GM20000 (cell line): ENCODE measurements at regions not wholly inside any gene's neighbourhood (a gene's known extent, or its start where the extent isn't known, plus 50 kb on each side); places are given as distances from the start of the nearest gene placed in this dataset.

Experiments used
- DNase-seq: peaks from one replicate; pipeline ENCODE4 v3.0.0; 2012; ENCODE audit warnings: low spot score
- TF ChIP-seq, protein P1 (sequence below): IDR thresholded peaks from 2 replicates; pipeline ENCODE4 v1.5.1; 2012; ENCODE audit warnings: mild to moderate bottlenecking, control low read depth; ENCODE audit errors: extremely low read depth, missing control alignments

DNA sequence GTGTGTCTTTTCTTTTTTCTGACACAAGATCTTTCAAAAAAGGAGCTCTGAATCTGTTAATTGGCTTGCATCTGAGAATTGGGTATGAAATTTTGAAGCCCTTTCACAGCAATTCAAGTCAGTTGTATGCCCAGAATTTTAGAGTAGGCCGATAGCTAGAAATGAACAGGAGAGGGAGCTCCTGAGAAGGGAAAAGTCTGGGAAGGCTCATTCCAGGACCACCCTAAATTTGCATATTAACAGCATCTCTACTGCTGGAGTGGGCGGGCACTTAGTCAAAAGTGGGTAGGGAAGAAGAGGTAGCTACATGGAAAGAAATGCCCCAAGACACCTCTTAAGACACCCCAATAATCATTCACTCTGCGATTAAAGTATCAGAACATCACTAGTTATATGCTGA lies 928.3 kb downstream of the TBC1D32 start:
- no peak for DNase-seq

DNA sequence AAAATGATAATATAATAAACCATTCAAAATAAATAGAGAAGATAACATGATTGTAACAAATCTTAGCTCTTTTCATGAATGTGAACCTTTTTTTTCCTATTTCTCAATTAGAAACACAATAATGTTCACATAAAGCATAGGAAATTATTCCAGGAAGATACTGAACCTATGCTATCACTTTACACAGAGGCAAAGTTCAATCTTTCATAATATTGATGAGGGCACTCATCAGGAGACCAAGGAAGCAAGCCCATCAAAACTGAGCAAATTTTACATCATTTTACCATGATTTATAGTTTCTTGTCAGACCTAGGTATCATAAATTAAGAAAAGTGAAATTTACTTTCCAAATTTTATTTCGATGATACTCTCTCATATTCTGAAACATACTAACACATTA lies 938.5 kb downstream of the TBC1D32 start:
- no peak for DNase-seq
- TF ChIP-seq, protein P1, sequence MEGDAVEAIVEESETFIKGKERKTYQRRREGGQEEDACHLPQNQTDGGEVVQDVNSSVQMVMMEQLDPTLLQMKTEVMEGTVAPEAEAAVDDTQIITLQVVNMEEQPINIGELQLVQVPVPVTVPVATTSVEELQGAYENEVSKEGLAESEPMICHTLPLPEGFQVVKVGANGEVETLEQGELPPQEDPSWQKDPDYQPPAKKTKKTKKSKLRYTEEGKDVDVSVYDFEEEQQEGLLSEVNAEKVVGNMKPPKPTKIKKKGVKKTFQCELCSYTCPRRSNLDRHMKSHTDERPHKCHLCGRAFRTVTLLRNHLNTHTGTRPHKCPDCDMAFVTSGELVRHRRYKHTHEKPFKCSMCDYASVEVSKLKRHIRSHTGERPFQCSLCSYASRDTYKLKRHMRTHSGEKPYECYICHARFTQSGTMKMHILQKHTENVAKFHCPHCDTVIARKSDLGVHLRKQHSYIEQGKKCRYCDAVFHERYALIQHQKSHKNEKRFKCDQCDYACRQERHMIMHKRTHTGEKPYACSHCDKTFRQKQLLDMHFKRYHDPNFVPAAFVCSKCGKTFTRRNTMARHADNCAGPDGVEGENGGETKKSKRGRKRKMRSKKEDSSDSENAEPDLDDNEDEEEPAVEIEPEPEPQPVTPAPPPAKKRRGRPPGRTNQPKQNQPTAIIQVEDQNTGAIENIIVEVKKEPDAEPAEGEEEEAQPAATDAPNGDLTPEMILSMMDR = no peak

More for the DNA sequence above, 928.3 kb downstream of the TBC1D32 start:
- TF ChIP-seq, protein P1 = no peak

DNA sequence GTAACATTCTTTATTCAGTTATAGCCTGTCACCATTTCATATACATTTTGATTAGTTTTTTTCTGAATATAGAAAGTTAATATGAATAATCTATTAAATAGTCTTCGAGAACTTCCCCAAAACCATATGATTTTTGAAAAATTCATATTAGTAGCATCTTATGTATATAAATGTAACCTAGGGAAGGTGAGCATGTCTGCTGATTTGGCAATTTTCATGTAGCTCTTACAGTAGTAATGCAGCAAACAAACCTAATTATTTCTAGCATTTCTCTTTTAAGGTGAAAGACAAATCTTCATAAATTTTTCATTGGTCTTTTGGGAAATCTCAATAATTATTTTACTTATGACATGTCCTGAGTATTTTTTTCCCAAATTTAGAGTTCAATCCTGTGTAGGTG lies 939.0 kb downstream of the TBC1D32 start:
- no peak for DNase-seq
- TF ChIP-seq, protein P1 = no peak

- TF ChIP-seq, protein P1 = no peak
- DNase-seq = no peak
Measured at GRCh38 chr6:120392941-120393340, 941.3 kb downstream of the TBC1D32 start.

- TF ChIP-seq, protein P1 = no peak
Measured at GRCh38 chr6:120384671-120385070, 949.6 kb downstream of the TBC1D32 start.

DNA sequence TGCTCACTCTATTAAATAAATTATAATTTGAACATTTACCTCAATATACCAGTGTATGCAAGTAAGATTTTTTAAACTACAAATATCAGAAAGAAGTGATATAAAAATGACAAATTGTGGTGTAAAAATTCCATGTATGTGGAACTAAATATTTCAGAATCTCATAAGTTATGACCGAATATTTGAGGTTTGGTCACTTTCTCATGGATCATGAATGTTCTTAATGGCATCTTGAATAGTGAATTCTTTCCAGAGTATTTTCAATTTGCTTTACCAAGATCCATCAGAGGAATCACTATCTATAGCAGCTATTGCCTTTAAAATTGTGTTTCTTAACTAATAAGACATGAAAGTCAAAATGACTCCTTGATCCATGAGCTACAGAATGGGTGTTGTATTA lies 950.6 kb downstream of the TBC1D32 start:
- no peak for DNase-seq
- TF ChIP-seq, protein P1 = no peak

More at GRCh38 chr6:120384671-120385070, 949.6 kb downstream of the TBC1D32 start:
- no peak for DNase-seq

DNA sequence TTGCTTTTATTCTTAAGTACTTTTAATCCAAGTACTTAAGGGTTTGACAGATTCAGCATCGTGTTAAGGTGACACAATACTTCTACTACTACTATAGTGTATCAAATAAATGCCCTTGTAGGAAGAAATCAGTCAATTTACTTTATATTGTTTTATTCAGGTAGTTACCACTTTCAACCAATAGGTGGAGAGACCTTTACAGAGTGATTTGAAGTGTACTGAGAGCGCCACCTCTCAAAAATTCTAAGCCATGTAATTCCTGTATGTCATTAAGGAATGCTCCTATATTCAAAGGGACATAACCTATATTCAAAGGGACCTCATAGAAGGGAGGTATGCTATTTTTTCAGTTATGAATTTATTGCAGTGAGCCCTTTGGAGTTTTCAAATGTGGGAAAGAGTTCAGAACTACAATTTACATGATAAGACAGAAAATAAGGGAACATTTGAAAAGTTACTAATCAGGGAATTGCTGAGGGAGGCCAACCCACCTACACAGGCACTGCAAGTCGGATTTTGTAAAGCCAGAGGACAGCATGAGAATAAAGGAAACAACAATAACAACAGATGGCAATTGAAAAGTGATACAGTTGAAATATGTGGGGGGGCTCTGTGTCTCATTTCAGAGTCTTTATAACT lies 955.6 kb downstream of the TBC1D32 start:
- TF ChIP-seq, protein P1 = peak; percentile 20
- peak; percentile 20 for DNase-seq
